ENCODE measurements at regions not wholly inside any gene's neighbourhood (a gene's known extent, or its start where the extent isn't known, plus 50 kb on each side); places are given as distances from the start of the nearest gene placed in this dataset.
"Not testable (repeated sequence)": the region's sequence is repeated elsewhere in the genome, so short reads cannot be mapped to it uniquely, and the experiment has no call there.

DNA sequence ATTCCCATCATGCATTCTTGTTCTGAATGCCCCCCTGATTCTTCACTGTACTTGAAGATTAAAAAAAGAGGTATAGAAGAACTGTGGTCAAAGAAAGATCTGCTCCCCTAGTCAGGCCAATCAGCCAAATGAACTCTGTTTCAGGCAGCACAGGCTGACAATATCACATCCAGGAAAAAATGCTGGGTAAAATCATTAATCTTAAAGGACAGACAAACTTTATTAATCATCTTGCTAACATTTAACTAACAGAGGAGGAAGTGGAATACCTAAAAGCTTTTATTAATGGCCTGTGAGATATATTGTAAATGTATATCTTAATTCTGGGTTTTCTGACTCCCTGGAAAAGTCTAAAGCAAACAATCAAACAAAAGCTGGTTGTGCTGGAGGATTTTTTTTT lies 660.5 kb upstream of the PRMT6 start:
- TF ChIP-seq, protein P1, sequence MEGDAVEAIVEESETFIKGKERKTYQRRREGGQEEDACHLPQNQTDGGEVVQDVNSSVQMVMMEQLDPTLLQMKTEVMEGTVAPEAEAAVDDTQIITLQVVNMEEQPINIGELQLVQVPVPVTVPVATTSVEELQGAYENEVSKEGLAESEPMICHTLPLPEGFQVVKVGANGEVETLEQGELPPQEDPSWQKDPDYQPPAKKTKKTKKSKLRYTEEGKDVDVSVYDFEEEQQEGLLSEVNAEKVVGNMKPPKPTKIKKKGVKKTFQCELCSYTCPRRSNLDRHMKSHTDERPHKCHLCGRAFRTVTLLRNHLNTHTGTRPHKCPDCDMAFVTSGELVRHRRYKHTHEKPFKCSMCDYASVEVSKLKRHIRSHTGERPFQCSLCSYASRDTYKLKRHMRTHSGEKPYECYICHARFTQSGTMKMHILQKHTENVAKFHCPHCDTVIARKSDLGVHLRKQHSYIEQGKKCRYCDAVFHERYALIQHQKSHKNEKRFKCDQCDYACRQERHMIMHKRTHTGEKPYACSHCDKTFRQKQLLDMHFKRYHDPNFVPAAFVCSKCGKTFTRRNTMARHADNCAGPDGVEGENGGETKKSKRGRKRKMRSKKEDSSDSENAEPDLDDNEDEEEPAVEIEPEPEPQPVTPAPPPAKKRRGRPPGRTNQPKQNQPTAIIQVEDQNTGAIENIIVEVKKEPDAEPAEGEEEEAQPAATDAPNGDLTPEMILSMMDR (IDR thresholded peaks at IDR 0.05; ENCODE audit: borderline replicate concordance, control extremely low read depth, extremely low read depth, insufficient read depth, missing control alignments): no peak
- DNase-seq (ENCODE audit: low spot score): no peak
- in situ Hi-C loops (cut with MboI; ENCODE audit: low sequenced_read_pairs, unreplicated experiment): no loop called here

DNA sequence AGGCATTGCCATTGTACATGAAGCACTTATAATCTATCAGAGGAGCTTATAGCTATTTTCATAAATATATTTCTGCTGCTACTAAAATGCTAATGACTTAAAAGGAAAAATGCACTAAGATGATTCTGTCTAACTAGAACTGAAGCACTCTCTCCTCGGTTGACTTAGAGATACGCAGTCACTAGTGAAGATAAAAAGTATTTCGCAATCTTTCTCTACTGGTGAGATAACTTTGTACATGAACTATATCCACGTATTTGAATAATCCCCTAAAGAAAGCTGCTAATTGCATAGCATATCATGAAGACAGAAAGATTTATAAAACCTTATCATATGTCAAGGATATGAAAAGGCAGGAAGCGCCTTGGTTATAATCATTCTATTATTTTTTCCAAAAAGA lies 658.1 kb upstream of the PRMT6 start:
- TF ChIP-seq, protein P1 (IDR thresholded peaks at IDR 0.05; ENCODE audit: borderline replicate concordance, control extremely low read depth, extremely low read depth, insufficient read depth, missing control alignments): no peak
- in situ Hi-C loops (cut with MboI; ENCODE audit: low sequenced_read_pairs, unreplicated experiment): no loop called here
- no peak for DNase-seq (ENCODE audit: low spot score)

DNA sequence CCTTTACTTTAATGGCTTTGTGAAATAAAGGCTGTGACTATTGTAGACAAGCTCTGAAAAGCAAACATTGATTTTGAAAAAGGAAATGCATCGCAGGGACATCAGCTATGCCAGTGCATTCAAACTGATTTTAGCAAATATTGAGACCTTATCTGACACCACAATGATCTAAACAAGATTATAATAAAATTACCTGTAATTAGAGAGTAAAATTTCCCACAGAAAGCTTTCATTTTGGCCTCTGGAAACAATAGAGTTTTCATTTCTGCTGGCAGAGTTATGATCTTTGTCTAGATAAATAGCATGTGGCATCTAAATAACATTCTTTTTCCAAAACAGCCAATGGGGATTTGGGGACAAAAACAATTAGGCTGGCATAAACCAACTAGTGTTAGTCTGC lies 650.4 kb upstream of the PRMT6 start:
- no peak for DNase-seq (ENCODE audit: low spot score)
- TF ChIP-seq, protein P1 (IDR thresholded peaks at IDR 0.05; ENCODE audit: borderline replicate concordance, control extremely low read depth, extremely low read depth, insufficient read depth, missing control alignments): no peak
- in situ Hi-C loops (cut with MboI; ENCODE audit: low sequenced_read_pairs, unreplicated experiment): no loop called here

DNA sequence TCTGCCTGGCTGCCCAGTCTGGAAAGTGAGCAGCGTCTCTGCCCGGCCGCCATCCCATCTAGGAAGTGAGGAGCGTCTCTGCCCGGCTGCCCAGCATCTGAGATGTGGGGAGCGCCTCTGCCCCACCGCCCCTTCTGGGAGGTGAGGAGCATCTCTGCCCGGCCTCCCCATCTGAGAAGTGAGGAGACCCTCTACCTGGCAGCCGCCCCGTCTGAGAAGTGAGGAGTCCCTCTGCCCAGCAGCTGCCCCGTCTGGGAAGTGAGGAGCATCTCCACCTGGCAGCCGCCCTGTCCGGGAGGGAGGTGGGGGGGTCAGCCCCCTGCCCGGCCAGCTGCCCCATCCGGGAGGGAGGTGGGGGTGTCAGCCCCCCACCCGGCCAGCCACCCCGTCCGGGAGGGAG lies 644.2 kb upstream of the PRMT6 start:
- DNase-seq (ENCODE audit: low spot score): not testable (repeated sequence)

DNA sequence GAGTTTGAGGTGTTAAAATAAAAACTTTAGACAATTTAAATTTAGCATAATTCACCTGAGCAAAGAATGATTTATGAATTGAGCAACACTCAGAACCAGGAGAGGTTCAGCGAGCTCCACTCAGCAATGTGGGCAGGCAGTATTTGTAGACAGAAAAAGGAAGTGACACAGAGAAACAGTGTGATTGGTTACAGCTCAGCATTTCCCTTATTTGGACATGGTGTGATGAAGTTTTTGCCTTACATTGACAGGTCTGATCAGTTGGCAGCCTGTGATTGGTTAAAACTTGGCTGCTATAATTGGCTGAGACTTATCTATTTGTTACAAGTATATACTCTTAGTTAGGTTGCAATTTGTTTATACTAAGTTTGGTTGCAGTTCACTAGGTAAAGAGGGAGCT lies 621.2 kb upstream of the PRMT6 start:
- DNase-seq (ENCODE audit: low spot score): no peak
- in situ Hi-C loops (cut with MboI; ENCODE audit: low sequenced_read_pairs, unreplicated experiment): no loop called here
- TF ChIP-seq, protein P1 (IDR thresholded peaks at IDR 0.05; ENCODE audit: borderline replicate concordance, control extremely low read depth, extremely low read depth, insufficient read depth, missing control alignments): no peak

More for the DNA sequence above, 644.2 kb upstream of the PRMT6 start:
- in situ Hi-C loops (cut with MboI; ENCODE audit: low sequenced_read_pairs, unreplicated experiment): not testable (repeated sequence)

DNA sequence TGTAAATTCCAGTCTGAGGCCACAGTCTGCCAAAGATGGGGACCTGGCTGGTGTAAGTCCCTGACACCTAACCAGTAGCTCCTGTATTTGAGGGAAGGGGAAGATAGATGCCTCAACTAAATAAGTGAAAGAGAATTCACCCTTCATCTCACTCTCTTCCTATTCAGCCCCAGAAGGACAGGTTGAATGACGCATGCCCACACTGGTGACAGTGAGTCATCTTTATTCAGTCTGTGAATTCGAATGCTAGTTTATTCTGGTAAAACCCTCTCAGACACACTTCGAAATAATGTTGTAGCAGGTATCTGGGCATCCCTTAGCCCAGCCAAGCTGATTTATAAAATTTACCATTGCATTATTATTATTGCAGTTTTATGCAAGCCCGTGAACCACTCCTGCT lies 617.0 kb upstream of the PRMT6 start:
- no peak for DNase-seq (ENCODE audit: low spot score)
- in situ Hi-C loops (cut with MboI; ENCODE audit: low sequenced_read_pairs, unreplicated experiment): no loop called here
- TF ChIP-seq, protein P1 (IDR thresholded peaks at IDR 0.05; ENCODE audit: borderline replicate concordance, control extremely low read depth, extremely low read depth, insufficient read depth, missing control alignments): no peak

DNA sequence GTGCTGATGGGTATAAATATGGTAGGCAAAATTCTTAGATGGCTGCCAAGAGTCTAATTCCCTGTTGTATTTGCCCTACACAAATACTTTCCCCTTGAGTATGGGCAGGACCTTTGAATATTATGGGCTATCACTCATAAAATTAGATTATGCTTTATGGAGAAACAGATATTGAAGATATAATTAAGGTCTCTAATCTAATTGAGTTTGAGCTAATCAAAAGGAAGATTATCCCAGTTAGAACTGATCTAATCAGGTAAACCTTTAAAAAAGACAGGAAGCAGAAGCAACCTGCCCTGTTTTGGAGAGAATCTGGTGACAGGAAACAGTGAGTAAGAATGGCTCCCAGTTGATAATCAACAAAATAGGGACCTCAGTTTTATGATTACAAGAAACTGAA lies 609.0 kb upstream of the PRMT6 start:
- TF ChIP-seq, protein P1 (IDR thresholded peaks at IDR 0.05; ENCODE audit: borderline replicate concordance, control extremely low read depth, extremely low read depth, insufficient read depth, missing control alignments): no peak
- DNase-seq (ENCODE audit: low spot score): no peak
- in situ Hi-C loops (cut with MboI; ENCODE audit: low sequenced_read_pairs, unreplicated experiment): no loop called here

Measured in GM13976 (cell line).